ENCODE measurements at regions not wholly inside any gene's neighbourhood (a gene's known extent, or its start where the extent isn't known, plus 50 kb on each side); places are given as distances from the start of the nearest gene placed in this dataset.

- ATAC-seq (no peak), DNase-seq (no peak)
- H3K9me3 ChIP-seq (ENCODE audit: control insufficient read depth, low read length, poor library complexity, severe bottlenecking): no peaks in the 10 kb centered on the region
- Mint-ChIP-seq H3K36me3 (ENCODE audit: low read depth) (peaks cover 2% of the 10 kb centered on the region), H3K27ac (no peak overlapping the region), H3K4me1 (no peaks in the 10 kb centered on the region), H3K27me3 (peaks cover 22% of the 10 kb centered on the region), H3K4me3 (no peak overlapping the region)
Measured at GRCh38 chr4:67366311-67366861, 178.9 kb downstream of the CENPC start.

GRCh38 chr4:67365661-67366245, 179.6 kb downstream of the CENPC start:
- H3K9me3 ChIP-seq (ENCODE audit: control insufficient read depth, low read length, poor library complexity, severe bottlenecking): no peaks in the 10 kb centered on the region
- no peak overlapping the region for H3K27ac Mint-ChIP-seq
- no peak overlapping the region for H3K4me3 Mint-ChIP-seq
- DNase-seq: no peak
- ATAC-seq: no peak
- H3K36me3 Mint-ChIP-seq (ENCODE audit: low read depth): peaks cover 2% of the 10 kb centered on the region
- peaks cover 22% of the 10 kb centered on the region for H3K27me3 Mint-ChIP-seq
- no peaks in the 10 kb centered on the region for H3K4me1 Mint-ChIP-seq

GRCh38 chr4:67355806-67356205, 189.5 kb downstream of the CENPC start:
- DNase-seq (no peak), ATAC-seq (no peak)
- Mint-ChIP-seq H3K36me3 (ENCODE audit: low read depth) (no peaks in the 10 kb centered on the region), H3K4me3 (no peak overlapping the region), H3K4me1 (no peaks in the 10 kb centered on the region), H3K27me3 (no peaks in the 10 kb centered on the region), H3K27ac (no peak overlapping the region)
- H3K9me3 ChIP-seq (ENCODE audit: control insufficient read depth, low read length, poor library complexity, severe bottlenecking): no peaks in the 10 kb centered on the region

- H3K9me3 ChIP-seq (ENCODE audit: control insufficient read depth, low read length, poor library complexity, severe bottlenecking): no peaks in the 10 kb centered on the region
- Mint-ChIP-seq H3K27me3 (peaks cover 19% of the 10 kb centered on the region), H3K4me1 (peaks cover 3% of the 10 kb centered on the region), H3K36me3 (ENCODE audit: low read depth) (no peaks in the 10 kb centered on the region), H3K27ac (no peak overlapping the region), H3K4me3 (no peak overlapping the region)
- ATAC-seq (no peak), DNase-seq (no peak)
Measured at GRCh38 chr4:67346654-67347053, 198.6 kb downstream of the CENPC start.

GRCh38 chr4:67344594-67345380, 200.5 kb downstream of the CENPC start:
- peaks cover 3% of the 10 kb centered on the region for H3K4me1 Mint-ChIP-seq
- H3K9me3 ChIP-seq (ENCODE audit: control insufficient read depth, low read length, poor library complexity, severe bottlenecking): no peaks in the 10 kb centered on the region
- no peak overlapping the region for H3K27ac Mint-ChIP-seq
- peaks cover 35% of the 10 kb centered on the region for H3K27me3 Mint-ChIP-seq
- DNase-seq (no peak), ATAC-seq (no peak)
- no peak overlapping the region for H3K4me3 Mint-ChIP-seq
- H3K36me3 Mint-ChIP-seq (ENCODE audit: low read depth): no peaks in the 10 kb centered on the region

GRCh38 chr4:67343199-67343598, 202.1 kb downstream of the CENPC start:
- no peak overlapping the region for H3K4me3 Mint-ChIP-seq
- H3K27me3 Mint-ChIP-seq: peaks cover 47% of the 10 kb centered on the region
- DNase-seq (no peak), ATAC-seq (no peak)
- no peak overlapping the region for H3K27ac Mint-ChIP-seq
- H3K36me3 Mint-ChIP-seq (ENCODE audit: low read depth): no peaks in the 10 kb centered on the region
- H3K4me1 Mint-ChIP-seq: peaks cover 3% of the 10 kb centered on the region
- H3K9me3 ChIP-seq (ENCODE audit: control insufficient read depth, low read length, poor library complexity, severe bottlenecking): no peaks in the 10 kb centered on the region

- no peak overlapping the region for H3K27ac Mint-ChIP-seq
- H3K9me3 ChIP-seq (ENCODE audit: control insufficient read depth, low read length, poor library complexity, severe bottlenecking): no peaks in the 10 kb centered on the region
- ATAC-seq (no peak), DNase-seq (no peak)
- H3K36me3 Mint-ChIP-seq (ENCODE audit: low read depth): no peaks in the 10 kb centered on the region
- peaks cover 3% of the 10 kb centered on the region for H3K4me1 Mint-ChIP-seq
- H3K4me3 Mint-ChIP-seq: no peak overlapping the region
- peaks cover 47% of the 10 kb centered on the region for H3K27me3 Mint-ChIP-seq
Measured at GRCh38 chr4:67342291-67342690, 203.0 kb downstream of the CENPC start.

GRCh38 chr4:67333664-67334063, 211.6 kb downstream of the CENPC start:
- Mint-ChIP-seq H3K27me3 (peaks cover 49% of the 10 kb centered on the region), H3K27ac (no peak overlapping the region), H3K4me1 (no peaks in the 10 kb centered on the region), H3K4me3 (no peak overlapping the region), H3K36me3 (ENCODE audit: low read depth) (no peaks in the 10 kb centered on the region)
- ATAC-seq (no peak), DNase-seq (no peak)
- no peaks in the 10 kb centered on the region for H3K9me3 ChIP-seq (ENCODE audit: control insufficient read depth, low read length, poor library complexity, severe bottlenecking)

- H3K9me3 ChIP-seq (ENCODE audit: control insufficient read depth, low read length, poor library complexity, severe bottlenecking): no peaks in the 10 kb centered on the region
- Mint-ChIP-seq H3K27me3 (peaks cover 57% of the 10 kb centered on the region), H3K4me1 (no peaks in the 10 kb centered on the region), H3K36me3 (ENCODE audit: low read depth) (no peaks in the 10 kb centered on the region), H3K4me3 (no peak overlapping the region), H3K27ac (no peak overlapping the region)
- DNase-seq: no peak
- no peak for ATAC-seq
Measured at GRCh38 chr4:67332627-67333026, 212.7 kb downstream of the CENPC start.

GRCh38 chr4:67328393-67328792, 216.9 kb downstream of the CENPC start:
- Mint-ChIP-seq H3K27ac (no peak overlapping the region), H3K4me1 (peaks cover 2% of the 10 kb centered on the region), H3K27me3 (peaks cover 50% of the 10 kb centered on the region), H3K4me3 (no peak overlapping the region), H3K36me3 (ENCODE audit: low read depth) (no peaks in the 10 kb centered on the region)
- no peak for DNase-seq
- no peaks in the 10 kb centered on the region for H3K9me3 ChIP-seq (ENCODE audit: control insufficient read depth, low read length, poor library complexity, severe bottlenecking)
- ATAC-seq: no peak

GRCh38 chr4:67328018-67328278, 217.4 kb downstream of the CENPC start:
- Mint-ChIP-seq H3K36me3 (ENCODE audit: low read depth) (no peaks in the 10 kb centered on the region), H3K4me1 (peaks cover 2% of the 10 kb centered on the region), H3K4me3 (no peak overlapping the region), H3K27me3 (peaks cover 48% of the 10 kb centered on the region), H3K27ac (no peak overlapping the region)
- DNase-seq (no peak), ATAC-seq (no peak)
- H3K9me3 ChIP-seq (ENCODE audit: control insufficient read depth, low read length, poor library complexity, severe bottlenecking): no peaks in the 10 kb centered on the region

GRCh38 chr4:67327245-67328017, 217.9 kb downstream of the CENPC start:
- H3K9me3 ChIP-seq (ENCODE audit: control insufficient read depth, low read length, poor library complexity, severe bottlenecking): no peaks in the 10 kb centered on the region
- ATAC-seq (peak; percentile 78), DNase-seq (peak in 1 of 3 donors; percentile 21)
- Mint-ChIP-seq H3K4me3 (no peak overlapping the region), H3K27me3 (peaks cover 43% of the 10 kb centered on the region), H3K27ac (no peak overlapping the region), H3K4me1 (peaks cover 2% of the 10 kb centered on the region), H3K36me3 (ENCODE audit: low read depth) (no peaks in the 10 kb centered on the region)

GRCh38 chr4:67325791-67326190, 219.5 kb downstream of the CENPC start:
- H3K36me3 Mint-ChIP-seq (ENCODE audit: low read depth): no peaks in the 10 kb centered on the region
- DNase-seq: no peak
- no peak overlapping the region for H3K4me3 Mint-ChIP-seq
- H3K27ac Mint-ChIP-seq: no peak overlapping the region
- H3K27me3 Mint-ChIP-seq: peaks cover 35% of the 10 kb centered on the region
- peaks cover 2% of the 10 kb centered on the region for H3K4me1 Mint-ChIP-seq
- ATAC-seq: no peak
- H3K9me3 ChIP-seq (ENCODE audit: control insufficient read depth, low read length, poor library complexity, severe bottlenecking): no peaks in the 10 kb centered on the region
